ENCODE measurements at regions not wholly inside any gene's neighbourhood (a gene's known extent, or its start where the extent isn't known, plus 50 kb on each side); places are given as distances from the start of the nearest gene placed in this dataset.

- Histone ChIP-seq H3K4ac (ENCODE audit: low read depth, low read length) (no peak overlapping the region), H3K4me1 (ENCODE audit: insufficient read depth, low read length) (no peaks in the 10 kb centered on the region), H4K5ac (ENCODE audit: insufficient read length, low read depth, low read length) (no peak overlapping the region), H3K18ac (ENCODE audit: insufficient read length, low read depth, low read length) (no peak overlapping the region), H4K91ac (ENCODE audit: insufficient read length, low read depth, low read length) (no peak overlapping the region), H3T11ph (ENCODE audit: low read length) (no peak overlapping the region), H2BK5ac (ENCODE audit: insufficient read length, low read length) (no peak overlapping the region), H3K9ac (ENCODE audit: extremely low read depth, insufficient read length, low read length) (no peak overlapping the region), H4K8ac (replicated peaks; ENCODE audit: insufficient read length, low read depth, low read length) (no peak overlapping the region), H3K27ac (ENCODE audit: insufficient read length, low read depth, low read length) (no peak overlapping the region), H3K23me2 (ENCODE audit: insufficient read length, low read depth, low read length, poor library complexity, severe bottlenecking) (no peaks in the 10 kb centered on the region), H2AFZ (ENCODE audit: low read length) (no peak overlapping the region), H2BK20ac (ENCODE audit: low read depth, low read length, poor library complexity, severe bottlenecking) (no peak overlapping the region), H2AK5ac (ENCODE audit: insufficient read length, low read length) (no peak overlapping the region), H2BK15ac (ENCODE audit: low read depth, low read length) (no peak overlapping the region), H3K56ac (ENCODE audit: insufficient read length, low read depth, low read length) (no peak overlapping the region), H3K79me2 (ENCODE audit: insufficient read depth, low read length) (no peaks in the 10 kb centered on the region), H3K23ac (ENCODE audit: insufficient read length, low read depth, low read length) (no peak overlapping the region), H3K14ac (ENCODE audit: insufficient read depth, low read length) (no peak overlapping the region), H4K20me1 (ENCODE audit: control insufficient read depth, insufficient read depth, insufficient read length) (no peaks in the 10 kb centered on the region), H3K9me3 (ENCODE audit: control insufficient read depth, low read depth, low read length) (no peaks in the 10 kb centered on the region), H2BK12ac (ENCODE audit: insufficient read length, low read depth, low read length) (no peak overlapping the region), H3K27me3 (ENCODE audit: insufficient read depth, low read length) (no peaks in the 10 kb centered on the region), H3K4me2 (ENCODE audit: insufficient read depth, insufficient read length, low read length) (no peak overlapping the region), H2BK120ac (ENCODE audit: low read depth, low read length, poor library complexity, severe bottlenecking) (no peak overlapping the region), H3K79me1 (ENCODE audit: insufficient read depth, low read depth, low read length, poor library complexity, severe bottlenecking) (no peaks in the 10 kb centered on the region)
- H3K4me3 Mint-ChIP-seq, result no peak overlapping the region
- no peaks in the 10 kb centered on the region for H3K4me1 Mint-ChIP-seq
- no peaks in the 10 kb centered on the region for H3K9me3 Mint-ChIP-seq
- peaks cover 57% of the 10 kb centered on the region for H3K27me3 Mint-ChIP-seq (ENCODE audit: low read depth)
- no peak overlapping the region for H3K27ac Mint-ChIP-seq
- H3K36me3 Mint-ChIP-seq (ENCODE audit: insufficient read depth in 1 of 3, low read depth in 3 of 3), result no peaks in the 10 kb centered on the region
- TF ChIP-seq, protein P1, sequence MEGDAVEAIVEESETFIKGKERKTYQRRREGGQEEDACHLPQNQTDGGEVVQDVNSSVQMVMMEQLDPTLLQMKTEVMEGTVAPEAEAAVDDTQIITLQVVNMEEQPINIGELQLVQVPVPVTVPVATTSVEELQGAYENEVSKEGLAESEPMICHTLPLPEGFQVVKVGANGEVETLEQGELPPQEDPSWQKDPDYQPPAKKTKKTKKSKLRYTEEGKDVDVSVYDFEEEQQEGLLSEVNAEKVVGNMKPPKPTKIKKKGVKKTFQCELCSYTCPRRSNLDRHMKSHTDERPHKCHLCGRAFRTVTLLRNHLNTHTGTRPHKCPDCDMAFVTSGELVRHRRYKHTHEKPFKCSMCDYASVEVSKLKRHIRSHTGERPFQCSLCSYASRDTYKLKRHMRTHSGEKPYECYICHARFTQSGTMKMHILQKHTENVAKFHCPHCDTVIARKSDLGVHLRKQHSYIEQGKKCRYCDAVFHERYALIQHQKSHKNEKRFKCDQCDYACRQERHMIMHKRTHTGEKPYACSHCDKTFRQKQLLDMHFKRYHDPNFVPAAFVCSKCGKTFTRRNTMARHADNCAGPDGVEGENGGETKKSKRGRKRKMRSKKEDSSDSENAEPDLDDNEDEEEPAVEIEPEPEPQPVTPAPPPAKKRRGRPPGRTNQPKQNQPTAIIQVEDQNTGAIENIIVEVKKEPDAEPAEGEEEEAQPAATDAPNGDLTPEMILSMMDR (conservative IDR thresholded peaks at IDR 0.05), result no peak
- WGBS (ENCODE audit: extremely low coverage, insufficient read length, low lambda C conversion rate), result no CpG with 5 or more reads among the region's 6 CpGs
- DNase-seq, result no peak
These were observed 84.3 kb upstream of the SHB start for GRCh38 chr9:38153152-38153909.

Data from H9 (cell line).